NCI-H1105 (cell line): ENCODE measurements at regions not wholly inside any gene's neighbourhood (a gene's known extent, or its start where the extent isn't known, plus 50 kb on each side); places are given as distances from the start of the nearest gene placed in this dataset.

Experiments used
- DNase-seq: peaks from one replicate; lab custom pipeline; 2025; lab: John Stamatoyannopoulos, UW

DNA sequence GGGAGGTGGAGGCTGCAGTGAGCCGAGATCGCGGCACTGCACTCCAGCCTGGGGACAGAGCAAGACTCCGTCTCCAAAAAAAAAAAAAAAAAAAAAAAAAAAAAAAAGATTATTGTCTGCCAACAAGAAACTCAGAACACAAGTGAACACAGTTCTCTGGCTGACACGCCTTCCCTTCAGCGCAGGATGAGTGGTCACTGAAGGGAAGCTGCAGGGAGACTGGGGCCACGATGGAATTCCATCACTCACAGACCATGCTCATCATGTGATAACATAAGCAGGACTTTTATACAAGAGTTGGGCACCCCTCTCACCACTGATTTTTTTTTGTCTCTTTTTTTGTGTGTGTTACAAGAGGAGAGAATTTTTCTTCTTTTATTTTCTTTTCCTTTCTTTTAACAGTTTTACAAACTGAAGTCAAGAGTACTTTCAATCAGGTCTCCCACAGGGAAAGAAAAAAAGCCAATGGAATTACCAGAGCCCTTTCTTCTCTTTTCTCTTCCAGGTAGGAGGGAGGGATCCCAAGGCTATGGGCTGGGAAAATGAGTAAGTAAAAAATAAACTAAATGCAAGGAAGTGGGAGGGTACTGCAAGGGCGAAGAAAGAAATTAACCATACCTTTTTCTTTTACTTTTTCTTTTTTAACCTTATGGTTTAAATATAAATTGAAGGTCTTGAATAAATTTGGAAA, 435.6 kb downstream of the GPM6A start:
- no peak for DNase-seq

DNA sequence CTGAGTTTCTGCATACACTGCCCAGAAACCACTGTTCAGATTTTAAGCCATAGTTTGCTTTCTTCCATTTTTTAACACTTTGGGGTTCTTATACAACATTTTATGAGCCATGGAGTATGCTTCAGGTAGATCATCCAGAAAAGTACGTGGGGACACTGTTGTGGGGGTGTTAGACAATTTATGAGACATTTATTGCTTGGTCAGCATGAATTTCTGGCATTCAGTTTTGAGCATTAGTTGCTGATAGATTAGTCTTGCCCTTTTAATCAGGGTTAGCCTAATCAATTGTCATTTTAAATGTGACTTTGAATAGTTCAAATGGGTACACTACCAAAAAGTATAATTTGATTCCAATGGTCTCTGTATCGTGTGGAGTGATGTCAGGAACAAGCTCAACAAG, 434.9 kb downstream of the GPM6A start:
- DNase-seq, result no peak

GRCh38 chr4:175378372-175378771, 433.7 kb downstream of the GPM6A start:
- DNase-seq, result no peak

DNA sequence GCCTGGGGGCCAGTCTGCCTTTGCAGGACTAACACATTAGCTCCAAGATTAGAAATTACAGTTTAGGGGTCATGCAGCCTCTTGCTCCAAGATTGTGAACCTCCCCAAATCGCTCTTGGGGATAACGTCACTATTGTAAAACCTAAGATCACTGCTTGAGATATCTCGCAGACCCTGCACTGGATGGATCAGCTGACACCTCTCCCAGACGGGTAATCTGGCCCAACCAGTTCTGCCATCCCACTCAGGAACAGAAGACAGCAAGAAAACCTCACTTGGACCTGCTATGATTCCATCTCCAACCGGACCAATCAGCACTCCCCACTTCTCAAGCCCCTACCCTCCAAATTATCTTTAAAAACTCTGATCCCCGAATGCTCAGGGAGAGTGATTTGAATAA, 431.2 kb downstream of the GPM6A start:
- no peak for DNase-seq

GRCh38 chr4:175385797-175386196, 426.3 kb downstream of the GPM6A start:
- DNase-seq, result no peak

GRCh38 chr4:175386776-175387507, 425.1 kb downstream of the GPM6A start:
- no peak for DNase-seq

- no peak for DNase-seq
Observed at GRCh38 chr4:175394208-175394607, 417.9 kb downstream of the GPM6A start.

GRCh38 chr4:175405961-175406360, 406.1 kb downstream of the GPM6A start:
- no peak for DNase-seq

DNA sequence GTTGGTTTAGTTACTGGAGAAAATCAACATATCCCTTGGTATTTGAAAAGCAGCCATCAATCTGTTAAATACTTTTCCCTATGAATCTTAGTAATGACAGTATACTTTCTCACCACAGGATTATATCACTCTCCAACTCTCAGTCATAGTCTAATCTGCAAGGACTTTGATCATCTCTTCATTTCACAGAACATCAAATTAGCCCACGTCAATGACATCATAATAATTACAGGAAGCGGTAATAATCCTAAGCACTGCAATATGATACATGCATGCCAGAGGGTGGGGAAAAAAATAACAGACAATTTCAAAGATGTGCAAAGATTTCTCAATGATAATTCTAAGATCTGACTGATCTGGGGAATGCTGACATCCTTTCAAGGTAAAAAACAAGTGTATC, 404.1 kb downstream of the GPM6A start:
- DNase-seq, result no peak

DNA sequence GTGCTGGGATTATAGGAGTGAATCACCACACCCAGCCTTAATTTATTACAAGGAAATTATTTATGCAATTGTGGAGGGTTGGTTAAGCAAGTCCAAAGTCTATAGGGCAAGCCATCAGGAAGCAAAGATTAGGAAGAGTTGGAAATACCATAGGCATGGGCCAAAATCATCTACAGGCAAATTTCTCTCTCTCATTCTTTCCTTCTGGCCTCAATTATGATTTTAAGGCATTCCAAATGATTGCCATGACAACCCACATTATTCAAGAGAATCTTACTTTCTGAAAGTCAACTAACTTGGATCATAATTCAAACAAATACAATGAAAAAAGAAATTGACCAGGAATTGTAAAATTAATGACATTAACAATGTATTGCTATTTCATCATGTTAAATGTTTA, 400.8 kb downstream of the GPM6A start:
- no peak for DNase-seq

GRCh38 chr4:175412161-175412560, 399.9 kb downstream of the GPM6A start:
- no peak for DNase-seq

- DNase-seq, result no peak
Observed at GRCh38 chr4:175412746-175413145, 399.3 kb downstream of the GPM6A start.

DNA sequence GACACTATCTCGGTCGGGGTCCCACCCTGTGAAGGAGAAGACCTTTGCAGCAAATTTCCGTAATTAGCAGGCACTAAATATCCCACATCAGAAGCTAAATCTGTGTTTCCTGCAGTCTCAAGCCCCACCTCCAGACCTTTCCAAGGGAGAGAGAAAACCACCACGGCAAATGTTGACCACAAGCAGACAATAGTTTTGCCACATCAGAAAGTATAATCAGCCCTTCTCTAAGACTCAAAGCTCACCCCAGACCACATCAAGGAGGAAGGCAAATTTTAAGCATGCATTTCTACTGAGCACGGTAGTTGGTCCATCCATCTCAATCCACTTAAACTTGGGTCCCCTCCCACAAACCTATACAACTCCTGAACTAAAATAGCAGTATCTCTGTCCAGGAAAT, 398.5 kb downstream of the GPM6A start:
- DNase-seq, result no peak

DNA sequence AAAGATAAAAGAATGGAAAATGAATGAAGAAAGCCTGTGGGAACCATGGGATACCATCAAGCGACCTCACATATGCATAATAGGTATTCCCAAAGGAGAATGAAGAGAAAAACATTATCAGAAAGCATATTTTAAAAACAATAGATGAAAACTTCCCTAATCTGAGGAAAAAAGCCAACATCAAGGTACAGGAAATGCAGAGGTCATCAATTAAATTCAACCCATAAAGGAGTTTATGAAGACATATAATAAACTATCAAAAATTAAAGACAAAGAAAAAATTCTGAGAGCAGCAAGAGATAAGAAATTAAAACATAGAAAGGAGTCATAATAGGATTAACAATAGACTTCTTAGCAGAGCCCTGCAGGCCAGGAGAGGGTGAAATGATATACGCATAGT, 397.5 kb downstream of the GPM6A start:
- DNase-seq, result no peak

DNA sequence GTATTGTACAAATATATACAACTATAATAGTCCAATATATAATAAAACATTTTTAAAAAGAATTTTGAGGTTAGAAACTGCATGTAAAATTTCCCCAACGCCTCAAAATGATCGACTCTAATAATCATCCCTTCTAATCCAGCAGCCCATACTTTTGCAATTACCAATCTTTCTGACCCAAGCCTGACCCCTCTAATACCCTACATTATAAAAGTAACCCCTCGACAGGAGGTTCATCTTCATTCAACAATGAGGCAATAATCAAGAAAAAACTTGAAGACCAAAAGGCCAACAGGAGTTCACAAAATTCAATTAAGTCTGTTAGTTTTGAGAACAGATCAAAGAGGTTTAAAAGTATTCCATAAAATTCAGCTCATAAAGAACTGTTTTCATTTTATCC, 393.5 kb downstream of the GPM6A start:
- DNase-seq, result no peak

DNA sequence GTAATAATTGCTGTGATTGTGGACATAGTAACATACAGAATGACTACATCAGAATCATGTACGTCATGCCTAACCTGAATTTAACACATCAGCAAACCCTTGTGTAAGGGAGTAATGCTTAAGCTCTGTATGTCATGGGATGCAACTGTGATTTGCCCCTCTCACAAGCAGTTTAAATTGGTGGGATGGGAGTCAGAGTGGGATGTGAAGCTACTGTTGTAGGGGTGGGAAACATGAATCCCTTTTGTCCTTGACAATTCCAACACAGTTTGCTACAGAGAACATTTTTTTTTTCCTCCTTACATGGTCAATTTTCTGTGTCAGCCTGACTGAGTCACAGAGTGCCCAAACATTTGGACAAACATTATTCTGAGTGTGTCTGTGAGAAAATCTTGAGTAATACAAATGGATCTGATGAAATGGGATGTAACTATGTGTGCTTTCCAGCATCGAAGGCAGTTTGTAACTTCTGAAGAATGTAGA, 392.8 kb downstream of the GPM6A start:
- no peak for DNase-seq

DNA sequence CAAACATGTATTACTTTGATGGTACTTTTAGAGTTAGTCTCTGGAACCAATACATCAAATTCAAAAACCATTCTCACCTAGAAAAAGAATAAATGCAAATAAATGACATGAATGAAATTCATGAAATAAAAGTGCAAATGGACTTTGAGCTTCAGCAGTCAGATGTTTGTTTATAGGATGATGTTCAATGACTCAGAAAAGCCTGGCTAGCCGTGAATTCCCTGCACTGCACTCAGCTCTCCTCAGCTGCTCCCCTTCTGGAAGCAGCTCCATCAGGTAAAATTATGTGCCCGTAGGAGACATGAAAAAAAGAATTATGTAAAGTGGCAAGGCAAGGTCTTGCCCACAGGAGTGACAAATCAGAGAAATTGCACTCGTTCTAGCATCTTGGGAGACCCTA, 390.6 kb downstream of the GPM6A start:
- no peak for DNase-seq

DNA sequence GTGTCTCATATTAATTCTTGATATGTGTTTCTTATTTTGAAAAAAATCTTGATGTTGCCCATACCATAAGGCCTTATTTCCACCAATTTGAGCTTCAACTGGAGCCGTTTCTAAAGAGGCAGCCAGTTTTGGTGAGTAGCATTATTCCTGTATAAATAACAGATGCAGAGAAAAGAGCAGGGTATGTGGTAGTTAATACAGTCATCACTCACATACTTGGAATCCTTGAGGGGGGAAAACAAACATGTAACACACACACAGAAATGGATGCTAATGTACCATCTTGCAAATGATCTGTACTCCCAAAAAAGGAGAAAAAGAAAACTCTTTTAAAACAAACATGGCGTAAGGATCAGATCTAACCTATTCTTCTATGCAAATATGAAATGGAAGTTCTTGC, 389.7 kb downstream of the GPM6A start:
- no peak for DNase-seq

- no peak for DNase-seq
Observed at GRCh38 chr4:175424111-175424510, 388.0 kb downstream of the GPM6A start.

- DNase-seq, result no peak
Observed at GRCh38 chr4:175427751-175428150, 384.3 kb downstream of the GPM6A start.

DNA sequence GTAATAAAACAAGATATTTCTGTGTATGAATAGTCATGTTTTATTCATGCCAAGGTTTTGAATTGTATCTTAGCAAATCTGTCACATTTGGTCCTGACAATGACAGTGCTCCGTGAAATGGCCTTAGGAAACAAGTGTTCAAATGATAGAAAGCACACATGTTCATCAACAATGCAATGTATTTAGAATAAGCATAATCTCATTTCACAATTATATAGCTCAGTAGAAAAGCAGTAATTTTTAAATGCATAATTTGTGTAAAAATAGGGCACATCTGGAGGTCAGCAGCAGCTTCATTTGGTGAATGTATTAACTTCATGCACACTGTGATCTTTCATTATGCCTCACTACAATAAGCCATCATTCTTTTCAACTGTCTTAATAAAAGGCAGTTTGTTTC, 380.4 kb downstream of the GPM6A start:
- no peak for DNase-seq

GRCh38 chr4:175435381-175435783, 376.7 kb downstream of the GPM6A start:
- DNase-seq, result peak; percentile 38

GRCh38 chr4:175436196-175436595, 375.9 kb downstream of the GPM6A start:
- no peak for DNase-seq

DNA sequence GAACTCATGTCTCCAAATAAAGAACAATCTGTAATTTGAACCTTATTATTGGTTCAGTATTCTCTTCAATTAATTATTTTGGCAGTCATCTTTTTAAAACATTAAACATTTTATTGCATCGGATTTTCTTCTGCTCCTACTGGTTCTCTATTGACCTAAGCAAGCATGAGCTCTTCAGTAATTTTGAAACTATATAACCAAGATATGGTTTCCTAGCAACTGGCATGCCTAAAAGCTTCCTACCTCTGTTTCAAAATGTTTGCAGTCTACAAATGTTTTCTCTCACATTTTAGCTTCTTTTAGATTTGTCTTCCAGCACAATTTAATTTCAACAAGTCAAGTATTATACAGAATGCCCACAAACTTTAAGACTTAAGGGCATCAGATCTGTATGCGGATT, 371.3 kb downstream of the GPM6A start:
- no peak for DNase-seq
